ENCODE measurements at regions not wholly inside any gene's neighbourhood (a gene's known extent, or its start where the extent isn't known, plus 50 kb on each side); places are given as distances from the start of the nearest gene placed in this dataset.

DNA sequence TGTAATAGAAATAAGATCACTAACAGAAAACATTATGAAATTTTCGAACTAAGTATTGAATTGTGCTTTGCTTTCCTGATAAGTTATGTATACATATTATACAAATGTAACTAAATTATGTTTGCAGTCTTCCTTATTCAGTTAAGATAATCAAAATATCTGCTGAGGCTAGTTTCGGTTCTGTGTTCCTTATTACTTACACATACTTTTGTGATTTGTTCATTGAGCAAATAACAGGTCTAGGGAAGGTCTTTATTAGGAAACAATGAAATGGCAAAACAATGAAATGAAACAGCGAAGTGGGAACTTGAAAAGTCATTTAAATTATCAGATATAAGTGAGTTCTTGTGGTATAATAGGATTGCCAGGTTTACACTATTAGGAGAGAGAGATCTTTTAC, 352.4 kb downstream of the GRIA2 start (continued):
- TF ChIP-seq ZNF248 (tag by site-specific recombination; IDR thresholded peaks at IDR 0.05) (no peak), KLF7 (tag by site-specific recombination; IDR thresholded peaks at IDR 0.05; ENCODE audit: borderline replicate concordance) (no peak), ZNF544 (tag by site-specific recombination; IDR thresholded peaks at IDR 0.05) (no peak), ZNF639 (tag by site-specific recombination; IDR thresholded peaks at IDR 0.05) (no peak), ZNF404 (tag by site-specific recombination; IDR thresholded peaks at IDR 0.05) (no peak), KLF16 (tag by site-specific recombination; IDR thresholded peaks at IDR 0.05) (no peak), ZNF133 (tag by site-specific recombination; IDR thresholded peaks at IDR 0.05) (no peak), ZNF610 (tag by site-specific recombination; IDR thresholded peaks at IDR 0.05; ENCODE audit: borderline replicate concordance) (no peak), TSHZ1 (tag by site-specific recombination; IDR thresholded peaks at IDR 0.05; ENCODE audit: borderline replicate concordance) (no peak), ZNF624 (tag by site-specific recombination; IDR thresholded peaks at IDR 0.05) (no peak)
- TF ChIP-seq, protein P1, sequence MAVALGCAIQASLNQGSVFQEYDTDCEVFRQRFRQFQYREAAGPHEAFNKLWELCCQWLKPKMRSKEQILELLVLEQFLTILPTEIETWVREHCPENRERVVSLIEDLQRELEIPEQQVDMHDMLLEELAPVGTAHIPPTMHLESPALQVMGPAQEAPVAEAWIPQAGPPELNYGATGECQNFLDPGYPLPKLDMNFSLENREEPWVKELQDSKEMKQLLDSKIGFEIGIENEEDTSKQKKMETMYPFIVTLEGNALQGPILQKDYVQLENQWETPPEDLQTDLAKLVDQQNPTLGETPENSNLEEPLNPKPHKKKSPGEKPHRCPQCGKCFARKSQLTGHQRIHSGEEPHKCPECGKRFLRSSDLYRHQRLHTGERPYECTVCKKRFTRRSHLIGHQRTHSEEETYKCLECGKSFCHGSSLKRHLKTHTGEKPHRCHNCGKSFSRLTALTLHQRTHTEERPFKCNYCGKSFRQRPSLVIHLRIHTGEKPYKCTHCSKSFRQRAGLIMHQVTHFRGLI (tag by site-specific recombination; IDR thresholded peaks at IDR 0.05): no peak
- TF ChIP-seq, protein P2, sequence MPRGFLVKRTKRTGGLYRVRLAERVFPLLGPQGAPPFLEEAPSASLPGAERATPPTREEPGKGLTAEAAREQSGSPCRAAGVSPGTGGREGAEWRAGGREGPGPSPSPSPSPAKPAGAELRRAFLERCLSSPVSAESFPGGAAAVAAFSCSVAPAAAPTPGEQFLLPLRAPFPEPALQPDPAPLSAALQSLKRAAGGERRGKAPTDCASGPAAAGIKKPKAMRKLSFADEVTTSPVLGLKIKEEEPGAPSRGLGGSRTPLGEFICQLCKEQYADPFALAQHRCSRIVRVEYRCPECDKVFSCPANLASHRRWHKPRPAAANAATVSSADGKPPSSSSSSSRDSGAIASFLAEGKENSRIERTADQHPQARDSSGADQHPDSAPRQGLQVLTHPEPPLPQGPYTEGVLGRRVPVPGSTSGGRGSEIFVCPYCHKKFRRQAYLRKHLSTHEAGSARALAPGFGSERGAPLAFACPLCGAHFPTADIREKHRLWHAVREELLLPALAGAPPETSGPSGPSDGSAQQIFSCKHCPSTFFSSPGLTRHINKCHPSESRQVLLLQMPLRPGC (tag by site-specific recombination; IDR thresholded peaks at IDR 0.05): no peak

DNA sequence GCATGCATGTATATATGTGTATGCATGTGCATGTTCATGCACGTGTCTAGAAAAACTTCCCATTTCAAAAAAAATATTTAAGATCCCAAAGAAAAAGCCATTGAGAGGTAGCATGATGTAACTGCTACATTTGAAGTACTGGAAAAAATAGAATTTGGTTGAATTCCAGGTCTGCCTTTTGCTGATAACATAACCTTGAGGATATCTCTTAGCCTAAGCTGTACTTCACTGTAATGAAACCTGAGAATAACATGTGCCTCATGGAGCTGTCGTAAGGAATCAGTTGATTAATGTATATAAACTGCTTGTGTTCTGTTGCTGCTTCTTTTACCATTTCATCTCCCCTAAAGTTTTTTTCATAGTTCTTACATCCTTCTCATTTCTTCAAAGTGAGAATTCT, 351.8 kb downstream of the GRIA2 start:
- CTCF ChIA-PET: no interaction called here
- H3K36me3 ChIP-seq (ENCODE audit: control insufficient read depth in 2 of 2, insufficient read depth in 1 of 2, low read length in 2 of 2): no peaks in the 10 kb centered on the region
- H3K4me3 ChIP-seq (ENCODE audit: low read depth, low read length): no peak overlapping the region
- H3K4me1 ChIP-seq (ENCODE audit: control insufficient read depth, insufficient read depth, low read length): no peaks in the 10 kb centered on the region
- no peak for TF ChIP-seq SCRT1 (tag by site-specific recombination; IDR thresholded peaks at IDR 0.05; ENCODE audit: borderline replicate concordance)
- no peak for TF ChIP-seq SALL2 (tag by site-specific recombination; IDR thresholded peaks at IDR 0.05; ENCODE audit: borderline replicate concordance)
- no peak for TF ChIP-seq YY2 (tag by site-specific recombination; IDR thresholded peaks at IDR 0.05)
- no peak for TF ChIP-seq KLF7 (tag by site-specific recombination; IDR thresholded peaks at IDR 0.05; ENCODE audit: borderline replicate concordance)
- TF ChIP-seq ZNF202 (tag by site-specific recombination; IDR thresholded peaks at IDR 0.05; ENCODE audit: borderline replicate concordance): no peak
- no peak for TF ChIP-seq WT1 (tag by site-specific recombination; IDR thresholded peaks at IDR 0.05)
- TF ChIP-seq ZNF513 (tag by site-specific recombination; IDR thresholded peaks at IDR 0.05): no peak
- TF ChIP-seq KLF9 (tag by site-specific recombination; IDR thresholded peaks at IDR 0.05; ENCODE audit: low read depth): no peak
- TF ChIP-seq ZNF768 (tag by site-specific recombination; IDR thresholded peaks at IDR 0.05): no peak
- no peak for TF ChIP-seq HOXC10 (CRISPR knock-in tag; IDR thresholded peaks at IDR 0.05)
- TF ChIP-seq ZBTB6 (tag by site-specific recombination; IDR thresholded peaks at IDR 0.05): no peak
- TF ChIP-seq ZFHX2 (tag by site-specific recombination; conservative IDR thresholded peaks at IDR 0.05): no peak
- TF ChIP-seq ZNF610 (tag by site-specific recombination; IDR thresholded peaks at IDR 0.05; ENCODE audit: borderline replicate concordance): no peak
- TF ChIP-seq ZNF23 (tag by site-specific recombination; IDR thresholded peaks at IDR 0.05; ENCODE audit: borderline replicate concordance): no peak
- no peak for TF ChIP-seq ZNF19 (tag by site-specific recombination; IDR thresholded peaks at IDR 0.05; ENCODE audit: low read depth)
- TF ChIP-seq ZNF830 (tag by site-specific recombination; IDR thresholded peaks at IDR 0.05; ENCODE audit: low read depth): no peak
- no peak for TF ChIP-seq ZNF76 (tag by site-specific recombination; IDR thresholded peaks at IDR 0.05; ENCODE audit: borderline replicate concordance, low read depth)
- POLR2A ChIA-PET: no interaction called here
- H3K9me3 ChIP-seq (ENCODE audit: control insufficient read depth, insufficient read depth, low read depth, low read length): no peaks in the 10 kb centered on the region
- H3K27ac ChIP-seq (ENCODE audit: extremely low read depth, low read depth, low read length): no peak overlapping the region
